Heart left ventricle (tissue), 16 donors: ENCODE measurements at regions not wholly inside any gene's neighbourhood (a gene's known extent, or its start where the extent isn't known, plus 50 kb on each side); places are given as distances from the start of the nearest gene placed in this dataset.

ENCODE experiments used
- ATAC-seq, 4 donors: fragments of 200-7000 bp; cut with Tn5 transposase; one replicate each; pipeline ENCODE4 v1.9.1; 2020 to 2022; ENCODE audit warnings: moderate library complexity in 4 of 4, mild to moderate bottlenecking in 3 of 4, moderate number of reproducible peaks in 1 of 4
- DNase-seq, 5 donors: peaks; one replicate each; pipeline ENCODE4 v3.0.0-alpha.2; 2020
- H3K27ac ChIP-seq, 12 donors: fragments of 200-600 bp; sonication (generic) in 4 of 12; one replicate each; pipeline versions ENCODE4 v1.5.0 to v1.8.0; 2016 to 2022; ENCODE audit warnings: mild to moderate bottlenecking in 2 of 12
- H3K27me3 ChIP-seq, 9 donors: fragments of 200-600 bp; sonication (generic) in 2 of 9; one replicate each; pipeline versions ENCODE4 v1.5.1 to v1.8.0; 2016 to 2022; ENCODE audit warnings: mild to moderate bottlenecking in 3 of 9
- H3K36me3 ChIP-seq, 9 donors: fragments of 200-600 bp; sonication (generic) in 2 of 9; one replicate each; pipeline versions ENCODE4 v1.5.0 to v1.8.0; 2018 to 2022; ENCODE audit warnings: mild to moderate bottlenecking in 2 of 9
- H3K4me1 ChIP-seq, 12 donors: fragments of 200-600 bp; sonication (generic) in 4 of 12; one replicate each; pipeline versions ENCODE4 v1.5.0 to v1.8.0; 2016 to 2022; ENCODE audit warnings: mild to moderate bottlenecking in 3 of 12
- H3K4me3 ChIP-seq, 12 donors: fragments of 200-600 bp; sonication (generic) in 4 of 12; one replicate each; pipeline versions ENCODE4 v1.5.0 to v1.8.0; 2017 to 2022; ENCODE audit warnings: mild to moderate bottlenecking in 9 of 12, moderate library complexity in 4 of 12
- H3K9me3 ChIP-seq, 12 donors: fragments of 200-600 bp; sonication (generic) in 4 of 12; one replicate each; pipeline versions ENCODE4 v1.5.0 to v1.8.0; 2016 to 2022; ENCODE audit warnings: mild to moderate bottlenecking in 1 of 12
- POLR2A ChIP-seq, 2 donors: fragments of 450-650 bp; IDR thresholded peaks; one replicate each; pipeline ENCODE4 v1.6.1; 2017; ENCODE audit warnings: antibody characterized with exemption in 2 of 2, mild to moderate bottlenecking in 2 of 2, moderate library complexity in 2 of 2
- WGBS, 4 donors: extraction: QIAGEN DNeasy Blood & Tissue Kit in 2 of 4; methylation state at CpG; one replicate each; pipeline versions ENCODE4 v1.1.5 to v1.1.7; 2013 to 2018; 5-methylcytosine and 5-hydroxymethylcytosine counted together
- intact Hi-C, 10 donors: fragments of 100-400 bp; cut with DNase I; formaldehyde crosslinking; loops; one replicate each; pipeline versions ENCODE4 v1.11.1 to v1.14.2; 2022
- TF ChIP-seq, protein P1 (sequence below), 12 donors: fragments of 200-600 bp; sonication (generic) in 4 of 12; IDR thresholded peaks; one replicate each; pipeline versions ENCODE4 v1.5.0 to v1.8.0; 2018 to 2022; ENCODE audit warnings: antibody characterized with exemption in 12 of 12, mild to moderate bottlenecking in 5 of 12
- donor health status: ischemic (EF 13 %, LVEDD 7.1; RV severe dilation, severe dysfunction).
- donor health status: healthy with polysubstance abuse.
- donor health status: DM: no; HTN: yes; CAD: no.
- donor health status: DM: no; HTN: no; CAD: no.
- donor health status: ischemic (EF 25% LVEDD 6.9; RV normal size, moderate dysfunction).
- donor health status: ischemic (EF 25% LVEDD 5.7; RV mildly dilated, moderate dysfunction).
- donor health status: healthy.
- donor health status: DM: yes; HTN: yes; CAD: no.
- donor health status: ischemic (EF 35%, LVEDD 5.7; RV mildly dilated, moderate dysfunction).
- donor health status: nonischemic (EF 11% LVEDD 7.7; RV severe dilation, severe dysfunction).
- donor health status: DM: yes; HTN: yes; CAD: no.
- donor health status: PGD.
- donor health status: ischemic (EF 29% LVEDD 5.4; RV normal size, mild dysfunction).
- donor health status: nonischemic (EF 23%, LVEDD 6.1; RV moderate dilation, normal function).

DNA sequence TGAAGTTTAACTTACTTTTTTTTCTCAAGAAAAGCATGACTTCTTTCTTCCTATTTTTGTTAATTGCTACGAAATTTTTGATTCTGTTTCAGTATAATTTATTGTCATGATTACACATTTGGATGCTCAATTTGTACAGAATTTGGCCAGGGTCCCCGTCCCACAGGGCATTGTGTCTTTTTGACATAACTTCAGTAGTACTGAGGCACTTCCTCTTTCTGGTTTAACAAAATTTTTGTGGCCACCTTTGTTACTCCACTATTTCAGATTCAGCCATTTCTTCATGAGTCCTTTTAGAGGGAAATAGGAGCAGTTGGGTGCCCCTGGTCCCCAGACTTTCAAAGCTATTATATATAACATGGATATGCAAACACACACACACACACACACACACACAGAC lies 1248.7 kb downstream of the PCDH7 start:
- ATAC-seq, result no peak
- Histone ChIP-seq H3K4me3 (no peak overlapping the region), H3K9me3 (peaks cover 0 to 8% (median 0%) of the 10 kb centered on the region in 12 donors), H3K27me3 (no peaks in the 10 kb centered on the region), H3K36me3 (no peaks in the 10 kb centered on the region), H3K4me1 (no peaks in the 10 kb centered on the region), H3K27ac (no peak overlapping the region)
- DNase-seq, result no peak
- intact Hi-C loops, result no loop called here
- TF ChIP-seq, protein P1, sequence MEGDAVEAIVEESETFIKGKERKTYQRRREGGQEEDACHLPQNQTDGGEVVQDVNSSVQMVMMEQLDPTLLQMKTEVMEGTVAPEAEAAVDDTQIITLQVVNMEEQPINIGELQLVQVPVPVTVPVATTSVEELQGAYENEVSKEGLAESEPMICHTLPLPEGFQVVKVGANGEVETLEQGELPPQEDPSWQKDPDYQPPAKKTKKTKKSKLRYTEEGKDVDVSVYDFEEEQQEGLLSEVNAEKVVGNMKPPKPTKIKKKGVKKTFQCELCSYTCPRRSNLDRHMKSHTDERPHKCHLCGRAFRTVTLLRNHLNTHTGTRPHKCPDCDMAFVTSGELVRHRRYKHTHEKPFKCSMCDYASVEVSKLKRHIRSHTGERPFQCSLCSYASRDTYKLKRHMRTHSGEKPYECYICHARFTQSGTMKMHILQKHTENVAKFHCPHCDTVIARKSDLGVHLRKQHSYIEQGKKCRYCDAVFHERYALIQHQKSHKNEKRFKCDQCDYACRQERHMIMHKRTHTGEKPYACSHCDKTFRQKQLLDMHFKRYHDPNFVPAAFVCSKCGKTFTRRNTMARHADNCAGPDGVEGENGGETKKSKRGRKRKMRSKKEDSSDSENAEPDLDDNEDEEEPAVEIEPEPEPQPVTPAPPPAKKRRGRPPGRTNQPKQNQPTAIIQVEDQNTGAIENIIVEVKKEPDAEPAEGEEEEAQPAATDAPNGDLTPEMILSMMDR (IDR thresholded peaks at IDR 0.05), result no peak
- no peak for TF ChIP-seq POLR2A (IDR thresholded peaks at IDR 0.05)
- 59 to 66% (median 62%) methylated on average over 2 of the region's 2 CpGs for WGBS, 4 donors

DNA sequence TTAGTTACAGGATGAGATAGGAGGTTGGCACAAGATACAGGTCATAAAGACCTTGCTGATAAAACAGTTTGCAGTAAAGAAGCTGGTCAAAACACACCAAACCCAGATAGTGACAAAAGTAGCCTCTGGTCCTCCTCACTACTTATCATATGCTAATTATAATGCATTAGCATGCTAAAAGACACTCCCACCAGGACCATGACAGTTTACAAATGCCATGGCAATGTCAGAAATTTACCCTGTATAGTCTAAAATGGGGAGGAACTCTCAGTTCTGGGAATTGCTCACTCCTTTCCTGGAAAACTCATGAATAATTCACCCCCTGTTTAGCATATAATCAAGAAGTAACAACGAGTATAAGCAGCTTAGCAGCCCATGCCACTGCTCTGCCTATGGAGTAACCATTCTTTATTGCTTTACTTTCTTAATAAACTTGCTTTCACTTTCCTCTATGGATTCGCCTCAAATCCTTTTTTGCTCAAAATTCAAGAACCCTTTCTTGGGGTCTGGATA lies 1254.4 kb downstream of the PCDH7 start:
- Histone ChIP-seq H3K27ac (no peak overlapping the region), H3K36me3 (no peaks in the 10 kb centered on the region), H3K4me3 (no peak overlapping the region), H3K27me3 (no peaks in the 10 kb centered on the region), H3K4me1 (no peaks in the 10 kb centered on the region), H3K9me3 (peaks cover 0 to 8% (median 0%) of the 10 kb centered on the region in 12 donors)
- no peak for TF ChIP-seq POLR2A (IDR thresholded peaks at IDR 0.05)
- TF ChIP-seq, protein P1 (IDR thresholded peaks at IDR 0.05), result no peak
- WGBS, 4 donors, result 56 to 71% (median 60%) methylated on average over 2 of the region's 2 CpGs
- DNase-seq (no peak), ATAC-seq (no peak)
- intact Hi-C loops, result no loop called here

GRCh38 chr4:31979988-31980387 lies 1259.8 kb downstream of the PCDH7 start:
- DNase-seq (no peak), ATAC-seq (no peak)
- Histone ChIP-seq H3K4me1 (no peaks in the 10 kb centered on the region), H3K27me3 (no peaks in the 10 kb centered on the region), H3K4me3 (no peak overlapping the region), H3K27ac (no peak overlapping the region), H3K9me3 (peaks cover 0 to 9% (median 0%) of the 10 kb centered on the region in 12 donors), H3K36me3 (no peaks in the 10 kb centered on the region)
- intact Hi-C loops, result no loop called here
- no peak for TF ChIP-seq POLR2A (IDR thresholded peaks at IDR 0.05)
- TF ChIP-seq, protein P1 (IDR thresholded peaks at IDR 0.05), result no peak
- 69 to 75% (median 72%) methylated on average over 2 of the region's 2 CpGs for WGBS, 4 donors

GRCh38 chr4:31983246-31983645 lies 1263.1 kb downstream of the PCDH7 start:
- H3K4me3 ChIP-seq, result no peak overlapping the region
- H3K9me3 ChIP-seq, result peaks cover 0 to 9% (median 0%) of the 10 kb centered on the region in 12 donors
- 82 to 100% (median 89%) methylated on average over 1 of the region's 1 CpG for WGBS, 4 donors
- no peak overlapping the region for H3K27ac ChIP-seq
- H3K36me3 ChIP-seq, result no peaks in the 10 kb centered on the region
- H3K27me3 ChIP-seq, result no peaks in the 10 kb centered on the region
- TF ChIP-seq POLR2A (IDR thresholded peaks at IDR 0.05), result no peak
- intact Hi-C loops, result no loop called here
- H3K4me1 ChIP-seq, result no peaks in the 10 kb centered on the region
- ATAC-seq, result no peak
- DNase-seq, result no peak

- no peaks in the 10 kb centered on the region for H3K36me3 ChIP-seq
- intact Hi-C loops, result no loop called here
- no peak for DNase-seq
- no peak for ATAC-seq
- H3K27me3 ChIP-seq, result no peaks in the 10 kb centered on the region
- TF ChIP-seq, protein P1 (IDR thresholded peaks at IDR 0.05), result no peak
- no peak for TF ChIP-seq POLR2A (IDR thresholded peaks at IDR 0.05)
- H3K27ac ChIP-seq, result no peak overlapping the region
- H3K9me3 ChIP-seq, result peaks cover 0 to 9% (median 0%) of the 10 kb centered on the region in 12 donors
- no peaks in the 10 kb centered on the region for H3K4me1 ChIP-seq
- H3K4me3 ChIP-seq, result no peak overlapping the region
Observed at GRCh38 chr4:31983677-31984076, 1263.5 kb downstream of the PCDH7 start.
